HG02759 (cell line): ENCODE measurements at regions not wholly inside any gene's neighbourhood (a gene's known extent, or its start where the extent isn't known, plus 50 kb on each side); places are given as distances from the start of the nearest gene placed in this dataset.
"Not testable (repeated sequence)": the region's sequence is repeated elsewhere in the genome, so short reads cannot be mapped to it uniquely, and the experiment has no call there.

Experiments used
- ATAC-seq: cut with Tn5 transposase; IDR thresholded peaks from one replicate; pipeline ENCODE4 v1.9.1; 2021; ENCODE audit warnings: mild to moderate bottlenecking, moderate library complexity; ENCODE audit not compliant: unreplicated experiment

DNA sequence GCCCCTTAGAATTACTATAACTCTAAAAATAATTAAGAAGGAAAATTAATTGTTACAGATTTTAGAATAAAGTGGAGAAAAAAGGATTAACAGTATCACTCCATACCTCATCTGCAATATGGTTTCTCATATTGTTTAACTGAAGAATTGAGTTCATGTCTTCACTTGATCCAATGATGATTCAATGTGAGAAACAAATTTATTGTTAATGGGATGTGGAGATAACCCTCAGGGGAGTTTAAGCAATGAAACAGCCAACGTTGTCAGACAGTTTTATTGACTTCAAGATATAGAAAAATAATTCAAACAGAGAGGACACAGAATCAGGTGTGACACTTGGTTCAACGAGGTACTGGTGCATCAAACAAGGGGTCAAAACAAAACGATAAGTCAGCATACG lies 665.2 kb upstream of the ACO1 start:
- ATAC-seq = no peak

GRCh38 chr9:31730398-31730797 lies 654.0 kb upstream of the ACO1 start:
- ATAC-seq = no peak

- no peak for ATAC-seq
Measured at GRCh38 chr9:31733166-31733565, 651.3 kb upstream of the ACO1 start.

- ATAC-seq = no peak
Measured at GRCh38 chr9:31736581-31737179, 647.8 kb upstream of the ACO1 start.

DNA sequence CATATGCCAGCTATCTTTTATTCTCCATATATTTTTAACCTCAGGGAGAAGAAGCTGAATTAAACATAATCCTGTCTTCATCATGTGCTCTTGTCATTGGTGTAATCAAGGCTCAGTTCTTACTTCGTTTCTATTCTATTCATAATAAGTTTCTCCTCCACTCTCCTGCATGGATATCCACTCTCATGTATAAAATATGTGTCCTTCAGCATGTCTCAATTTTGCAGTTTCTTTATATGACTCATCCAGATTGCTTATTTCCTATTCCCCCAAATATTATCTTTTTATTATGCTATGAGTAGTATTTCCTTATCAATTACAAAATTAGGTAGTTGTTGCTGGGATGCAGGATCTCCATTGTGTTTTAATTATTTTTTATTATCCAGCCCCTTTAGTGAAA lies 643.7 kb upstream of the ACO1 start:
- no peak for ATAC-seq

GRCh38 chr9:31744589-31744988 lies 639.9 kb upstream of the ACO1 start:
- ATAC-seq = no peak

DNA sequence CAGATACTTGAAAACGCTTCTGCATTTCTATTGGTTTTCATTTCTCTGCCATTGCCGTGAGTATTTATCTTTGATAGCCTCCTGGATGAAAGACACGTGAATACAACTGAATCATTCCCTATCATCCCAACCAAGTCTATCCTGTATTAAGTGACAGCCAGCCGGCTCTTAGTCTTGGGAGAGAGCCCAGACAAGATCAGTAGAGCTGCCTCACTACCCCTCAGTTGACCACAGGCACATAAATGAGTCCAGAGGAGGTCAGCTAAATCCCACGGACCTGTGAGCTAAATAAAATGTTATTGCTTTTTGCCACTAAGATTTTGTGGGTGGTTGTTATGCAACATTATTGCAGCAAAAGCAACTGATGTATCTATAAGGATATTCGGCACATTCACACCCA lies 639.0 kb upstream of the ACO1 start:
- ATAC-seq = no peak

GRCh38 chr9:31745886-31746285 lies 638.6 kb upstream of the ACO1 start:
- no peak for ATAC-seq

- no peak for ATAC-seq
Measured at GRCh38 chr9:31753756-31754155, 630.7 kb upstream of the ACO1 start.

- no peak for ATAC-seq
Measured at GRCh38 chr9:31759703-31760102, 624.7 kb upstream of the ACO1 start.

DNA sequence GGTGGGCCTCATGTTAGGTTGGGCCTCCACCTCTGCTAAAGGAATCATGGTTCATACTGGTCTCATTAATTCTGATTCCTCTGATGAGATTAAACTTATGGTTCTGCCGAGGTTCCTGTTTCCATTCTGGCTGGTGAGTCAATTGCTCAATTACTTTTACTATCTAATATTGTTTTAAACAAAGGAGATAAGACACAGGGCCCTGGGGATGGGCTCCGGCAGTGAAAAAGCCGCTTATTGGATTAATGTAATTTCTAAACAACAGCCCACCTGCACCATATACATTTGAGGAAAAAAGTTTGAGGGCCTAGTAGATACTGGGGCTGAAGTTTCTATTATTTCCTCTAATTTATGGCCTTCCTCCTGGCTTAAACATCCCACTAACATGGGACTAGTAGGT lies 610.4 kb upstream of the ACO1 start:
- not testable (repeated sequence) for ATAC-seq

GRCh38 chr9:31774571-31774970 lies 609.9 kb upstream of the ACO1 start:
- ATAC-seq = no peak

DNA sequence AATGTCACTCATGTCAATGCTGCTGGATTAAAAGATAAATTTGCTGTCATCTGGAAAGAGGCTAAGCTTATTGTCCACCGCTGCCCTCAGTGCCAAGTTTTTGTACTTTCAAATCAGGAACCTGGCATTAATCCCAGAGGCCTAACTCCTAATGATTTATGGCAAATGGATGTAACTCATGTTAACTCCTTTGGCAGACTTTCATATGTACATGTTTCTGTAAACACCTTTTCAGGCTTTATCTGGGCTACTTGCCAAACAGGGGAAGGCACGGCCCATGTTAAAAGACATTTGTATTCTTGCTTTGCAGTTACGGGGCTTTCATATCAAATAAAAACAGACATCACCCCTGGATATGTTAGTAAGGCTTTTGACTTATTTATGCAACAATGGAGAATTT lies 608.0 kb upstream of the ACO1 start:
- ATAC-seq = no peak

DNA sequence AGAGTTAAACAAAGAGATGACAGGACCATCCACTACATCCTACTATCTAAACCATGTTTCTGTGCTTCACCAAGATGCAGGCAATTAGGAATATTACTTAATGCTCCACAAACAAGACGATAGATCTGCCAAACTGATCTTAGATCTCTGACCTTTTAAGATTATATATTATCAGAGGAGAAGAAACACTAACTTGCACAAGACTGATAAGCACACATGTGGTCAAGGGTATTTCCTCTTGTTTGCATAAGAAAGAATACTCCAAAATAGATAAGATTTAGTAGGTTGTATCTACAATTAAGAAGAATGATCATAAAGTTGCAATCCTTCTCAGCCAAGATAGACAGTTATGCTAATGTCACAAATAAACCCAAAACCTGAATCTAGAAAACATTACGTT lies 601.0 kb upstream of the ACO1 start:
- ATAC-seq = no peak

DNA sequence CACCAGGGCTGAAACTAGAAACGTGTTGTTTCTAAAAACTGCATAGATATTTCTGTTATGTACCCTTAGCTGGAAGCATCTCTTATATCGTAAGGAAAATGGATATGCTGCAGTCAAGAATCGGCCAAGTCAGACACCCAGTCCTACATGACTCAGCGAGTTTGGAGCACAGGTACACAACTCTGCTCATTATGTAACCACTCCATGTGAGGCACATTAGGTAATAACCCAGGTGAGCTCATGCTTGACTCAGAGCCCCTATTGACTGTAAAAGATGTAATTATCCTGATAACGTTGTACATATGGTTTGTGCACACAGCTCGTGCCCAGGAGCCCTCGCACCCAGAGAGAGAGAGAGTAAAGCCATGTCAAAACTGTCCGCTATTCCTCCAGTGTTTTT lies 593.7 kb upstream of the ACO1 start:
- no peak for ATAC-seq

GRCh38 chr9:31799953-31800609 lies 584.4 kb upstream of the ACO1 start:
- ATAC-seq = peak; percentile 56

GRCh38 chr9:31807574-31808256 lies 576.7 kb upstream of the ACO1 start:
- ATAC-seq = no peak

DNA sequence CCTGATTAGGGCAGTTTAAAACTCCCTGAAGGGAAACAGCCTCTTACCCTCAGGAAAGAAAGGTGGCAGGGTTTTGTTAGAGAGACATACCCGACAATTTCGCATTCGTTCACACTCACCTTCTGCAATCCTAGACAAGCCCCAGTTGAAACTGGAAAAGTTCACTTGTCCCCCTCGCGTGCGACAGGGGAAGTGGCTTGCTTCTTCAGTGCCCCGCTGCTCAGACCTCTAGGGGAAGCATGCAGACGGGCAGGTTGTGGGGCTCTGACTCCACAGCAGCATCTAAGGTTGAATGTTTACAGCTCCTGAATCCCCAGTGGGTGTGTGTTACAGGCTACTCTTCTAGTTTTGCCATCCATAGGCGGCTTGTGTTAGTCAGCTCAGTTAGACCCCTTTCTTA lies 575.7 kb upstream of the ACO1 start:
- ATAC-seq = no peak

GRCh38 chr9:31820426-31820825 lies 564.0 kb upstream of the ACO1 start:
- no peak for ATAC-seq

DNA sequence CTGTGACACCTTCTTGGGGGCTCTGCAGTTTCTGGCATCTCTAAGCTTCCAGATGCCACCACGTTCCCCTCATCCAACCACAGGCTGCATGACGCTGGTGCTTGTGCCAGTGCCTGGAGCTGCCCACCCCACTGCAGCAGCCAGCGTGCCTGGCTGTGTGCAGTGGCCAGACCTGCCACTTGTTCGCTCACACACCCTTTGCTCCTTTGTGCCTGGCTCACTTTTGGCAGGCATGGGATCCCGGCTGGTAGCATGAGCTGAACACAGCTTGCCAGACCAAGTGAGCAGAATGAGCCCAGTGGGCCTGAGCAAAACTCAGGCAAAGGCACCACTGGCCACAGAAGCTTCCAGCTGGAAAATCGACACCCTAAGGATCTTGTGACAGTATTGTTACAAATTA lies 562.9 kb upstream of the ACO1 start:
- ATAC-seq = no peak

GRCh38 chr9:31823365-31823764 lies 561.1 kb upstream of the ACO1 start:
- no peak for ATAC-seq

DNA sequence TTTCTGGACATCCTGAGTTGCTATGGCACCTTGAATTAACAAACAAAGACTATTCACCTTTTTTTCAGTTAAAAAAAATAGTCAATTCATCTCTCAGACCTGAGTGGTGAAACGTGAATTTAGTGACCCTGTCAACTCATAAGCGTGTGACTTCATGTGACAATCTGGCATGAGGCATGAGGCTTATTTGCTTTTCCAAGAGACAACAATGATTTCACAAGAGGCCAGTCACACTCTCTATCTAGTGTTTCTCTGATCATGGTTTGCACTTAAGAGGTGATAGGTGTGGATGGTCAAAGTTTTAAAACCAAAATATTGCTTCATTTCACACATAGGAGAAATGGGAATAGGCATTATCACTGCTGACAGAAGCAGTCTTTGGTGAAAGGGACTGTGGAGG lies 559.6 kb upstream of the ACO1 start:
- no peak for ATAC-seq

- no peak for ATAC-seq
Measured at GRCh38 chr9:31837211-31837610, 547.2 kb upstream of the ACO1 start.
